ENCODE measurements at regions not wholly inside any gene's neighbourhood (a gene's known extent, or its start where the extent isn't known, plus 50 kb on each side); places are given as distances from the start of the nearest gene placed in this dataset.

GRCh38 chr1:173360487-173361063 lies 116.6 kb upstream of the PRDX6 start:
- no peak overlapping the region for H2AFZ ChIP-seq (ENCODE audit: low read depth, low read length)
- no peak overlapping the region for H3K4me3 ChIP-seq (ENCODE audit: low read length)

GRCh38 chr1:173362543-173362942 lies 114.6 kb upstream of the PRDX6 start:
- peaks cover 13% of the 10 kb centered on the region for H3K4me1 ChIP-seq (ENCODE audit: low read length)
- no peaks in the 10 kb centered on the region for H3K36me3 ChIP-seq (replicated peaks; ENCODE audit: low read depth, low read length)
- no peak overlapping the region for H3K9ac ChIP-seq (ENCODE audit: low read length)
- H3K27me3 ChIP-seq (ENCODE audit: low read depth, low read length) = no peaks in the 10 kb centered on the region
- no peak overlapping the region for H3K4me2 ChIP-seq (ENCODE audit: low read length)
- H4K20me1 ChIP-seq (ENCODE audit: insufficient read depth, low read length) = no peaks in the 10 kb centered on the region
- H3K4me3 ChIP-seq (ENCODE audit: low read length) = no peak overlapping the region
- H3K9me3 ChIP-seq (ENCODE audit: insufficient read depth, low read length) = no peaks in the 10 kb centered on the region
- no peaks in the 10 kb centered on the region for H3K79me2 ChIP-seq (ENCODE audit: low read length)
- no peak for TF ChIP-seq EZH2phosphoT487 (IDR thresholded peaks at IDR 0.05; ENCODE audit: low read depth)
- no peak for TF ChIP-seq CTCF (IDR thresholded peaks at IDR 0.05; ENCODE audit: low read depth, low read length)
- H2AFZ ChIP-seq (ENCODE audit: low read depth, low read length) = no peak overlapping the region
- no peak overlapping the region for H3K27ac ChIP-seq (ENCODE audit: low read length)

More at GRCh38 chr1:173360487-173361063, 116.6 kb upstream of the PRDX6 start:
- Histone ChIP-seq H3K36me3 (replicated peaks; ENCODE audit: low read depth, low read length) (no peaks in the 10 kb centered on the region), H3K9me3 (ENCODE audit: insufficient read depth, low read length) (no peaks in the 10 kb centered on the region), H3K9ac (ENCODE audit: low read length) (no peak overlapping the region), H3K27me3 (ENCODE audit: low read depth, low read length) (no peaks in the 10 kb centered on the region), H3K79me2 (ENCODE audit: low read length) (no peaks in the 10 kb centered on the region), H3K4me1 (ENCODE audit: low read length) (peaks cover 25% of the 10 kb centered on the region), H3K27ac (ENCODE audit: low read length) (no peak overlapping the region), H4K20me1 (ENCODE audit: insufficient read depth, low read length) (no peaks in the 10 kb centered on the region), H3K4me2 (ENCODE audit: low read length) (peak overlapping the region; percentile 13)
- no peak for TF ChIP-seq CTCF (IDR thresholded peaks at IDR 0.05; ENCODE audit: low read depth, low read length)
- no peak for TF ChIP-seq EZH2phosphoT487 (IDR thresholded peaks at IDR 0.05; ENCODE audit: low read depth)

- H3K36me3 ChIP-seq (replicated peaks; ENCODE audit: low read depth, low read length) = no peaks in the 10 kb centered on the region
- no peak overlapping the region for H3K4me3 ChIP-seq (ENCODE audit: low read length)
- H3K9me3 ChIP-seq (ENCODE audit: insufficient read depth, low read length) = no peaks in the 10 kb centered on the region
- no peaks in the 10 kb centered on the region for H4K20me1 ChIP-seq (ENCODE audit: insufficient read depth, low read length)
- H3K27me3 ChIP-seq (ENCODE audit: low read depth, low read length) = no peaks in the 10 kb centered on the region
- no peaks in the 10 kb centered on the region for H3K79me2 ChIP-seq (ENCODE audit: low read length)
- no peak overlapping the region for H3K4me2 ChIP-seq (ENCODE audit: low read length)
- H3K27ac ChIP-seq (ENCODE audit: low read length) = no peak overlapping the region
- TF ChIP-seq EZH2phosphoT487 (IDR thresholded peaks at IDR 0.05; ENCODE audit: low read depth) = no peak
- TF ChIP-seq CTCF (IDR thresholded peaks at IDR 0.05; ENCODE audit: low read depth, low read length) = no peak
- H3K9ac ChIP-seq (ENCODE audit: low read length) = no peak overlapping the region
- H2AFZ ChIP-seq (ENCODE audit: low read depth, low read length) = no peak overlapping the region
- peaks cover 13% of the 10 kb centered on the region for H3K4me1 ChIP-seq (ENCODE audit: low read length)
Observed at GRCh38 chr1:173364827-173365226, 112.3 kb upstream of the PRDX6 start.

- Histone ChIP-seq H3K36me3 (replicated peaks; ENCODE audit: low read depth, low read length) (no peaks in the 10 kb centered on the region), H4K20me1 (ENCODE audit: insufficient read depth, low read length) (no peaks in the 10 kb centered on the region), H3K4me3 (ENCODE audit: low read length) (no peak overlapping the region), H3K9me3 (ENCODE audit: insufficient read depth, low read length) (no peaks in the 10 kb centered on the region), H3K4me1 (ENCODE audit: low read length) (peaks cover 9% of the 10 kb centered on the region), H3K27ac (ENCODE audit: low read length) (no peak overlapping the region), H3K4me2 (ENCODE audit: low read length) (no peak overlapping the region), H3K9ac (ENCODE audit: low read length) (no peak overlapping the region), H3K79me2 (ENCODE audit: low read length) (no peaks in the 10 kb centered on the region), H3K27me3 (ENCODE audit: low read depth, low read length) (no peaks in the 10 kb centered on the region), H2AFZ (ENCODE audit: low read depth, low read length) (no peak overlapping the region)
- TF ChIP-seq CTCF (IDR thresholded peaks at IDR 0.05; ENCODE audit: low read depth, low read length) (no peak), EZH2phosphoT487 (IDR thresholded peaks at IDR 0.05; ENCODE audit: low read depth) (no peak)
Observed at GRCh38 chr1:173365341-173365740, 111.8 kb upstream of the PRDX6 start.
